HEK293 (cell line): ENCODE measurements at regions not wholly inside any gene's neighbourhood (a gene's known extent, or its start where the extent isn't known, plus 50 kb on each side); places are given as distances from the start of the nearest gene placed in this dataset.

Source experiments
- CTCF ChIA-PET: fragments of 350-600 bp; formaldehyde crosslinking; extraction: SDS; loops from one replicate; lab custom pipeline; 2021; ENCODE audit warnings: antibody characterized with exemption; lab: Yijun Ruan, JAX
- POLR2A ChIA-PET: fragments of 300-600 bp; formaldehyde crosslinking; extraction: SDS; loops from one replicate; lab custom pipeline; 2020; ENCODE audit warnings: antibody characterized with exemption, inconsistent platforms; lab: Yijun Ruan, JAX
- H3K27ac ChIP-seq: fragments of 200-500 bp; sonication (Bioruptor generic); 2 replicates; pipeline ENCODE4 v1.5.1; 2014; ENCODE audit warnings: low read depth, low read length, control low read depth, inconsistent platforms; ENCODE audit errors: extremely low read depth
- H3K36me3 ChIP-seq, 2 experiments: fragments of 200-500 bp in 1 of 2; sonication (Bioruptor generic) in 1 of 2; 1 replicate in 1 of 2; 2 replicates in 1 of 2; pipeline ENCODE4 v1.5.1; 2014 to 2017; ENCODE audit warnings: inconsistent platforms in 2 of 2, low read length in 2 of 2; ENCODE audit not compliant: control insufficient read depth in 2 of 2, insufficient read depth in 1 of 2
- H3K4me1 ChIP-seq: fragments of 200-500 bp; sonication (Bioruptor generic); 2 replicates; pipeline ENCODE4 v1.5.1; 2014; ENCODE audit warnings: mild to moderate bottlenecking, low read length, inconsistent platforms; ENCODE audit not compliant: control insufficient read depth, insufficient read depth
- H3K4me3 ChIP-seq: 2 replicates; pipeline ENCODE4 v1.5.1; 2011; ENCODE audit warnings: low read depth, mild to moderate bottlenecking, control low read depth, low read length, moderate library complexity
- H3K9me3 ChIP-seq: fragments of 200-500 bp; sonication (Bioruptor generic); 2 replicates; pipeline ENCODE4 v1.5.1; 2014; ENCODE audit warnings: low read depth, low read length, inconsistent platforms; ENCODE audit not compliant: control insufficient read depth, insufficient read depth
- AEBP2 ChIP-seq: fragments of 450-650 bp; formaldehyde crosslinking; IDR thresholded peaks from 2 replicates; pipeline ENCODE4 v1.5.1; 2016; ENCODE audit warnings: missing biosample characterization, missing genetic modification characterization, borderline replicate concordance
- BCL11A ChIP-seq: fragments of 450-650 bp; formaldehyde crosslinking; IDR thresholded peaks from 2 replicates; pipeline ENCODE4 v1.5.1; 2016; ENCODE audit warnings: low read depth, missing biosample characterization, missing genetic modification characterization
- GLIS2 ChIP-seq: fragments of 450-650 bp; formaldehyde crosslinking; IDR thresholded peaks from 2 replicates; pipeline ENCODE4 v1.5.1; 2016; ENCODE audit warnings: missing biosample characterization, missing genetic modification characterization
- HIC1 ChIP-seq: fragments of 450-650 bp; formaldehyde crosslinking; IDR thresholded peaks from 2 replicates; pipeline ENCODE4 v1.5.1; 2016; ENCODE audit warnings: missing biosample characterization, missing genetic modification characterization
- KLF16 ChIP-seq: fragments of 450-650 bp; formaldehyde crosslinking; IDR thresholded peaks from 2 replicates; pipeline ENCODE4 v1.5.1; 2017; ENCODE audit warnings: missing biosample characterization, missing genetic modification characterization
- SP7 ChIP-seq: fragments of 450-650 bp; formaldehyde crosslinking; IDR thresholded peaks from 2 replicates; pipeline ENCODE4 v1.5.1; 2016; ENCODE audit warnings: missing biosample characterization, missing genetic modification characterization
- ZBTB20 ChIP-seq: fragments of 450-650 bp; formaldehyde crosslinking; IDR thresholded peaks from 2 replicates; pipeline ENCODE4 v1.5.1; 2016; ENCODE audit warnings: missing biosample characterization, missing genetic modification characterization
- ZBTB21 ChIP-seq: fragments of 450-650 bp; formaldehyde crosslinking; IDR thresholded peaks from 2 replicates; pipeline ENCODE4 v1.5.1; 2017; ENCODE audit warnings: missing biosample characterization, missing genetic modification characterization
- ZBTB48 ChIP-seq: fragments of 450-650 bp; formaldehyde crosslinking; IDR thresholded peaks from 2 replicates; pipeline ENCODE4 v1.5.1; 2016; ENCODE audit warnings: missing biosample characterization, missing genetic modification characterization
- ZFP3 ChIP-seq: fragments of 450-650 bp; formaldehyde crosslinking; IDR thresholded peaks from 2 replicates; pipeline ENCODE4 v1.5.1; 2016; ENCODE audit warnings: low read depth, missing biosample characterization, missing genetic modification characterization
- ZNF157 ChIP-seq: fragments of 450-650 bp; formaldehyde crosslinking; IDR thresholded peaks from 2 replicates; pipeline ENCODE4 v1.5.1; 2016; ENCODE audit warnings: missing biosample characterization, missing genetic modification characterization
- ZNF266 ChIP-seq: fragments of 450-650 bp; formaldehyde crosslinking; IDR thresholded peaks from 2 replicates; pipeline ENCODE4 v1.5.1; 2016; ENCODE audit warnings: missing biosample characterization, missing genetic modification characterization, low read depth
- ZNF335 ChIP-seq: fragments of 450-650 bp; formaldehyde crosslinking; conservative IDR thresholded peaks from 2 replicates; pipeline ENCODE4 v1.5.1; 2016; ENCODE audit warnings: missing biosample characterization, missing genetic modification characterization
- ZNF521 ChIP-seq: fragments of 450-650 bp; formaldehyde crosslinking; IDR thresholded peaks from 2 replicates; pipeline ENCODE4 v1.5.1; 2017; ENCODE audit warnings: missing biosample characterization, mild to moderate bottlenecking, missing genetic modification characterization
- ZNF548 ChIP-seq: fragments of 450-650 bp; formaldehyde crosslinking; IDR thresholded peaks from 2 replicates; pipeline ENCODE4 v1.5.1; 2016; ENCODE audit warnings: missing biosample characterization, missing genetic modification characterization
- ZNF623 ChIP-seq: fragments of 450-650 bp; formaldehyde crosslinking; IDR thresholded peaks from 2 replicates; pipeline ENCODE4 v1.5.1; 2016; ENCODE audit warnings: missing biosample characterization, missing genetic modification characterization
- ZNF664 ChIP-seq: fragments of 450-650 bp; formaldehyde crosslinking; IDR thresholded peaks from 2 replicates; pipeline ENCODE4 v1.5.1; 2016; ENCODE audit warnings: missing biosample characterization, missing genetic modification characterization
- TF ChIP-seq, protein P1 (sequence below): fragments of 450-650 bp; formaldehyde crosslinking; IDR thresholded peaks from 2 replicates; pipeline ENCODE4 v1.5.1; 2016; ENCODE audit warnings: missing biosample characterization, missing genetic modification characterization

- TF ChIP-seq ZNF157, result no peak
- TF ChIP-seq ZBTB21 (tag by site-specific recombination), result no peak
- TF ChIP-seq HIC1 (tag by site-specific recombination), result no peak
- no peak for TF ChIP-seq AEBP2 (tag by site-specific recombination)
- no peak for TF ChIP-seq KLF16 (tag by site-specific recombination)
- TF ChIP-seq, protein P1, sequence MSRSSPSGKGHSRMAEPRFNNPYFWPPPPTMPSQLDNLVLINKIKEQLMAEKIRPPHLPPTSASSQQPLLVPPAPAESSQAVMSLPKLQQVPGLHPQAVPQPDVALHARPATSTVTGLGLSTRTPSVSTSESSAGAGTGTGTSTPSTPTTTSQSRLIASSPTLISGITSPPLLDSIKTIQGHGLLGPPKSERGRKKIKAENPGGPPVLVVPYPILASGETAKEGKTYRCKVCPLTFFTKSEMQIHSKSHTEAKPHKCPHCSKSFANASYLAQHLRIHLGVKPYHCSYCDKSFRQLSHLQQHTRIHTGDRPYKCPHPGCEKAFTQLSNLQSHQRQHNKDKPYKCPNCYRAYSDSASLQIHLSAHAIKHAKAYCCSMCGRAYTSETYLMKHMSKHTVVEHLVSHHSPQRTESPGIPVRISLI (tag by site-specific recombination), result no peak
- no peak for TF ChIP-seq ZNF335
- TF ChIP-seq ZFP3 (tag by site-specific recombination), result no peak
- TF ChIP-seq BCL11A (tag by site-specific recombination), result no peak
- no peak for TF ChIP-seq ZNF623 (tag by site-specific recombination)
- no peak for TF ChIP-seq ZBTB20
Measured at GRCh38 chr1:218548764-218549163, 203.6 kb downstream of the TGFB2 start (continued).

DNA sequence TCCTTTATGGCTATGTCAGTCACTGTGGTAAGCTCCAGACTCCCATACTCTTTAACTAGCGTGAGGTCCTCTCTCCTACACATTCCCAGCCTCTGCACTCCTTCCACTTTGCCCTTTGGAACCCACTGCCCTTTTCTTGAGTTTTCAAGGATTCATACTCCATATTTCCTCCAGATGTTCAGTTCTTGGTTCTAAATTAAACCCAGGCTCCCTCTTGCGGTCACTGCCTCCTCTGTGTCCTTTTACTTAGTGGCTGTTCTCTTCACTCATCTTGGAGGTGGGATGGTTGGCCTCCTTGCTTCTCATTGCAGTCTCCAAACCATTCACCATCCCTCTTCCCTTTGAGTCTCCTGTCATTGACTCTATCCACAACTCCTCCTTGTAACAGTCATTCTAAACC is 208.1 kb downstream of the TGFB2 start:
- H3K9me3 ChIP-seq, result no peaks in the 10 kb centered on the region
- H3K4me3 ChIP-seq, result no peak overlapping the region
- H3K4me1 ChIP-seq, result no peaks in the 10 kb centered on the region
- no peak for TF ChIP-seq ZNF548 (tag by site-specific recombination)
- TF ChIP-seq SP7 (tag by site-specific recombination), result no peak
- TF ChIP-seq ZBTB20, result no peak
- ChIA-PET CTCF (no interaction called here), POLR2A (no interaction called here)
- no peaks in the 10 kb centered on the region for H3K36me3 ChIP-seq
- H3K27ac ChIP-seq, result no peak overlapping the region

- H3K4me3 ChIP-seq, result no peak overlapping the region
- H3K4me1 ChIP-seq, result no peaks in the 10 kb centered on the region
- H3K9me3 ChIP-seq, result no peaks in the 10 kb centered on the region
- ChIA-PET CTCF (interaction anchor here (0.6 to 0.7 kb wide), 2 partner anchors 419 to 471 kb away, joined by 3 to 4 read pairs; no protein-coding TSS in a partner anchor), POLR2A (no interaction called here)
- no peak overlapping the region for H3K27ac ChIP-seq
- TF ChIP-seq ZNF521 (tag by site-specific recombination), result no peak
- no peak for TF ChIP-seq ZBTB48 (tag by site-specific recombination)
- no peak for TF ChIP-seq ZNF664 (tag by site-specific recombination)
- no peaks in the 10 kb centered on the region for H3K36me3 ChIP-seq
Measured at GRCh38 chr1:218556016-218556415, 210.9 kb downstream of the TGFB2 start.

GRCh38 chr1:218557731-218558130 is 212.6 kb downstream of the TGFB2 start:
- no peak overlapping the region for H3K4me3 ChIP-seq
- peak; percentile 12; the same call in 1 of the 2 replicates for TF ChIP-seq ZNF266
- no peak for TF ChIP-seq GLIS2
- no peak for TF ChIP-seq BCL11A (tag by site-specific recombination)
- no peak for TF ChIP-seq ZNF623 (tag by site-specific recombination)
- TF ChIP-seq, all 188 proteins: peak for 1
- CTCF ChIA-PET, result interaction anchor here (0.6 kb wide), 1 partner anchor 17 kb away, joined by 3 read pairs; no protein-coding TSS in a partner anchor
- H3K4me1 ChIP-seq, result no peaks in the 10 kb centered on the region
- H3K27ac ChIP-seq, result no peak overlapping the region
- H3K9me3 ChIP-seq, result no peaks in the 10 kb centered on the region
- POLR2A ChIA-PET, result no interaction called here
- no peaks in the 10 kb centered on the region for H3K36me3 ChIP-seq
